Natural killer cell (primary cell): ENCODE measurements at regions not wholly inside any gene's neighbourhood (a gene's known extent, or its start where the extent isn't known, plus 50 kb on each side); places are given as distances from the start of the nearest gene placed in this dataset.
A peak's percentile ranks its signal among the peaks of the same experiment; 100 is the strongest.

ENCODE experiments used
- ATAC-seq, 3 donors: fragments of 150-1000 bp in 2 of 3; fragments of 200-7000 bp in 1 of 3; cut with Tn5 transposase; 1 replicate in 1 of 3; 2 replicates in 2 of 3; pipeline ENCODE4 v1.10.0; 2021; ENCODE audit warnings: mild to moderate bottlenecking in 2 of 3, moderate library complexity in 2 of 3
- DNase-seq, 2 donors: peaks; one replicate each; pipeline versions ENCODE4 v3.0.0 to v3.0.0-alpha.2; 2013 to 2021; ENCODE audit warnings: mixed read lengths in 1 of 2
- H3K27ac ChIP-seq: one replicate; pipeline ENCODE4 v1.5.1; 2013; ENCODE audit warnings: mild to moderate bottlenecking, low read length
- H3K27me3 ChIP-seq: one replicate; pipeline ENCODE4 v1.6.1; 2013; ENCODE audit warnings: low read length; ENCODE audit not compliant: control insufficient read depth, insufficient read depth
- H3K36me3 ChIP-seq: one replicate; pipeline ENCODE4 v1.6.1; 2013; ENCODE audit warnings: low read length; ENCODE audit not compliant: control insufficient read depth, insufficient read depth
- H3K4me1 ChIP-seq: one replicate; pipeline ENCODE4 v1.6.1; 2013; ENCODE audit warnings: low read length; ENCODE audit not compliant: control insufficient read depth, insufficient read depth
- H3K4me3 ChIP-seq: one replicate; pipeline ENCODE4 v1.5.1; 2013; ENCODE audit warnings: low read length
- H3K9me3 ChIP-seq: one replicate; pipeline ENCODE4 v1.6.1; 2013; ENCODE audit warnings: low read length; ENCODE audit not compliant: control insufficient read depth, insufficient read depth
- H3K27ac Mint-ChIP-seq, 2 donors: one replicate each; pipeline ENCODE4 v1.8.0; 2022; ENCODE audit warnings: mild to moderate bottlenecking in 2 of 2, mixed read lengths in 2 of 2, moderate library complexity in 1 of 2
- H3K27me3 Mint-ChIP-seq, 2 donors: one replicate each; pipeline ENCODE4 v1.8.0; 2022; ENCODE audit warnings: low read depth in 2 of 2, mixed read lengths in 2 of 2
- H3K36me3 Mint-ChIP-seq: one replicate; pipeline ENCODE4 v1.8.0; 2022; ENCODE audit warnings: mixed read lengths
- H3K4me1 Mint-ChIP-seq, 2 donors: one replicate each; pipeline ENCODE4 v1.8.0; 2022; ENCODE audit warnings: mixed read lengths in 2 of 2
- H3K4me3 Mint-ChIP-seq: one replicate; pipeline ENCODE4 v1.8.0; 2022; ENCODE audit warnings: mild to moderate bottlenecking, moderate library complexity, mixed read lengths
- H3K9me3 Mint-ChIP-seq, 2 donors: one replicate each; pipeline ENCODE4 v1.8.0; 2022; ENCODE audit warnings: mixed read lengths in 2 of 2
- CTCF ChIP-seq: fragments of 200-600 bp; IDR thresholded peaks from one replicate; pipeline ENCODE4 v1.8.0; 2022; ENCODE audit warnings: antibody characterized with exemption
- WGBS: methylation state at CpG from one replicate; pipeline ENCODE4 v1.1.7; 2013; ENCODE audit warnings: missing lambda C conversion rate; ENCODE audit not compliant: insufficient coverage; 5-methylcytosine and 5-hydroxymethylcytosine counted together
- intact Hi-C: fragments of 100-400 bp; cut with micrococcal nuclease; formaldehyde crosslinking; loops from one replicate; pipeline ENCODE4 v1.14.2; 2022

- no peak for ATAC-seq
- intact Hi-C loops: no loop called here
These were observed 141.8 kb upstream of the ERRFI1 start for GRCh38 chr1:8167936-8168335.

GRCh38 chr1:8166406-8166805 lies 140.3 kb upstream of the ERRFI1 start:
- H3K27ac ChIP-seq: no peak overlapping the region
- no peak for TF ChIP-seq CTCF

More at GRCh38 chr1:8167936-8168335, 141.8 kb upstream of the ERRFI1 start:
- no peaks in the 10 kb centered on the region for H3K27me3 ChIP-seq
- H3K27ac ChIP-seq: peak overlapping the region; percentile 43
- H3K36me3 Mint-ChIP-seq: no peaks in the 10 kb centered on the region
- H3K9me3 Mint-ChIP-seq: no peaks in the 10 kb centered on the region
- peak overlapping the region; percentile 94 to 97 for H3K27ac Mint-ChIP-seq
- H3K27me3 Mint-ChIP-seq: no peaks in the 10 kb centered on the region
- H3K4me3 ChIP-seq: no peak overlapping the region
- peaks cover 22 to 35% of the 10 kb centered on the region in 2 donors for H3K4me1 Mint-ChIP-seq
- no peak overlapping the region for H3K4me3 Mint-ChIP-seq
- no peaks in the 10 kb centered on the region for H3K36me3 ChIP-seq
- WGBS: 64% methylated on average over 4 of the region's 4 CpGs
- TF ChIP-seq CTCF: no peak
- no peaks in the 10 kb centered on the region for H3K9me3 ChIP-seq
- DNase-seq: no peak
- H3K4me1 ChIP-seq: peaks cover 38% of the 10 kb centered on the region

GRCh38 chr1:8165595-8166360 lies 139.7 kb upstream of the ERRFI1 start:
- Histone ChIP-seq H3K4me3 (no peak overlapping the region), H3K27ac (no peak overlapping the region), H3K4me1 (peaks cover 38% of the 10 kb centered on the region), H3K36me3 (no peaks in the 10 kb centered on the region), H3K9me3 (no peaks in the 10 kb centered on the region), H3K27me3 (no peaks in the 10 kb centered on the region)
- no peak for ATAC-seq
- Mint-ChIP-seq H3K27me3 (peaks cover 11 to 17% of the 10 kb centered on the region in 2 donors), H3K4me1 (peaks cover 22 to 43% of the 10 kb centered on the region in 2 donors), H3K36me3 (no peaks in the 10 kb centered on the region), H3K4me3 (no peak overlapping the region), H3K27ac (peak overlapping the region in 1 of 2 donors; percentile 66), H3K9me3 (no peaks in the 10 kb centered on the region)
- intact Hi-C loops: no loop called here
- TF ChIP-seq CTCF: no peak
- DNase-seq: no peak
- WGBS: 85% methylated on average over 14 of the region's 14 CpGs

More at GRCh38 chr1:8166406-8166805, 140.3 kb upstream of the ERRFI1 start:
- H3K9me3 ChIP-seq: no peaks in the 10 kb centered on the region
- DNase-seq: no peak
- H3K4me3 Mint-ChIP-seq: no peak overlapping the region
- WGBS: 99% methylated on average over 4 of the region's 4 CpGs
- H3K27me3 ChIP-seq: no peaks in the 10 kb centered on the region
- H3K4me3 ChIP-seq: no peak overlapping the region
- intact Hi-C loops: no loop called here
- H3K36me3 ChIP-seq: no peaks in the 10 kb centered on the region
- peaks cover 22 to 43% of the 10 kb centered on the region in 2 donors for H3K4me1 Mint-ChIP-seq
- no peaks in the 10 kb centered on the region for H3K36me3 Mint-ChIP-seq
- peaks cover 11 to 12% of the 10 kb centered on the region in 2 donors for H3K27me3 Mint-ChIP-seq
- peak overlapping the region in 1 of 2 donors; percentile 66 for H3K27ac Mint-ChIP-seq
- H3K9me3 Mint-ChIP-seq: no peaks in the 10 kb centered on the region
- H3K4me1 ChIP-seq: peaks cover 38% of the 10 kb centered on the region
- ATAC-seq: no peak

GRCh38 chr1:8164670-8165069 lies 138.6 kb upstream of the ERRFI1 start:
- Mint-ChIP-seq H3K27me3 (peaks cover 11 to 19% of the 10 kb centered on the region in 2 donors), H3K27ac (no peak overlapping the region), H3K4me3 (no peak overlapping the region), H3K4me1 (peaks cover 15 to 36% of the 10 kb centered on the region in 2 donors), H3K36me3 (no peaks in the 10 kb centered on the region), H3K9me3 (no peaks in the 10 kb centered on the region)
- DNase-seq (no peak), ATAC-seq (no peak)
- Histone ChIP-seq H3K4me3 (no peak overlapping the region), H3K36me3 (no peaks in the 10 kb centered on the region), H3K27ac (no peak overlapping the region), H3K9me3 (no peaks in the 10 kb centered on the region), H3K27me3 (no peaks in the 10 kb centered on the region), H3K4me1 (peaks cover 28% of the 10 kb centered on the region)
- 91% methylated on average over 10 of the region's 10 CpGs for WGBS
- intact Hi-C loops: no loop called here
- TF ChIP-seq CTCF: no peak
